GM23248 (cell line): ENCODE measurements at regions not wholly inside any gene's neighbourhood (a gene's known extent, or its start where the extent isn't known, plus 50 kb on each side); places are given as distances from the start of the nearest gene placed in this dataset.

Experiments used
- DNase-seq: peaks from one replicate; pipeline ENCODE4 v3.0.0-alpha.2; 2015
- H2AFZ ChIP-seq: fragments of 200-600 bp; sonication (generic); 2 replicates; pipeline ENCODE4 v1.6.1; 2016; ENCODE audit warnings: antibody characterized with exemption
- H3F3A ChIP-seq: fragments of 200-600 bp; sonication (generic); 2 replicates; pipeline ENCODE4 v1.6.1; 2016; ENCODE audit warnings: mild to moderate bottlenecking, antibody characterized with exemption, mixed run types; ENCODE audit not compliant: insufficient read depth
- H3K27ac ChIP-seq: fragments of 200-600 bp; sonication (generic); 2 replicates; pipeline ENCODE4 v1.5.1; 2016; ENCODE audit warnings: mild to moderate bottlenecking
- H3K27me3 ChIP-seq: fragments of 200-600 bp; sonication (generic); replicated peaks from 2 replicates; pipeline ENCODE4 v1.6.1; 2016; ENCODE audit warnings: mild to moderate bottlenecking; ENCODE audit not compliant: insufficient read depth
- H3K36me3 ChIP-seq: fragments of 200-600 bp; sonication (generic); 2 replicates; pipeline ENCODE4 v1.6.1; 2016; ENCODE audit warnings: low read depth, mild to moderate bottlenecking
- H3K4me1 ChIP-seq: fragments of 200-600 bp; sonication (generic); 2 replicates; pipeline ENCODE4 v1.6.1; 2016; ENCODE audit warnings: mild to moderate bottlenecking; ENCODE audit not compliant: insufficient read depth
- H3K4me2 ChIP-seq: fragments of 200-600 bp; sonication (generic); one replicate; pipeline ENCODE4 v1.6.1; 2016; ENCODE audit warnings: mild to moderate bottlenecking; ENCODE audit not compliant: unreplicated experiment
- H3K4me3 ChIP-seq: fragments of 200-600 bp; sonication (generic); 2 replicates; pipeline ENCODE4 v1.5.1; 2016; ENCODE audit warnings: mild to moderate bottlenecking
- H3K79me2 ChIP-seq: fragments of 200-600 bp; sonication (generic); 2 replicates; pipeline ENCODE4 v1.6.1; 2016; ENCODE audit warnings: mild to moderate bottlenecking; ENCODE audit not compliant: insufficient read depth
- H3K9ac ChIP-seq: fragments of 200-600 bp; sonication (generic); 2 replicates; pipeline ENCODE4 v1.6.1; 2016; ENCODE audit warnings: mild to moderate bottlenecking
- H3K9me2 ChIP-seq: fragments of 200-600 bp; sonication (generic); 2 replicates; pipeline ENCODE4 v1.6.1; 2016; ENCODE audit warnings: mixed run types, mild to moderate bottlenecking, moderate library complexity; ENCODE audit not compliant: insufficient read depth
- H3K9me3 ChIP-seq: fragments of 200-600 bp; sonication (generic); one replicate; pipeline ENCODE4 v1.6.1; 2017; ENCODE audit warnings: low read depth
- H4K20me1 ChIP-seq: fragments of 200-600 bp; sonication (generic); 2 replicates; pipeline ENCODE4 v1.6.0; 2016; ENCODE audit not compliant: insufficient read depth
- EZH2 ChIP-seq: fragments of 200-600 bp; sonication (generic); IDR thresholded peaks from 2 replicates; pipeline ENCODE4 v1.6.1; 2018; ENCODE audit warnings: antibody characterized with exemption, mild to moderate bottlenecking; ENCODE audit not compliant: insufficient read depth, poor library complexity, severe bottlenecking
- EZH2phosphoT487 ChIP-seq: fragments of 200-600 bp; sonication (generic); IDR thresholded peaks from 2 replicates; pipeline ENCODE4 v1.6.1; 2018; ENCODE audit warnings: antibody characterized with exemption, moderate library complexity, mild to moderate bottlenecking, low read depth; ENCODE audit not compliant: insufficient read depth
- WGBS, 2 experiments: methylation state at CpG; one replicate each; pipeline ENCODE4 v1.1.6; 2015 to 2017; ENCODE audit warnings: low lambda C conversion rate in 2 of 2, low coverage in 1 of 2; ENCODE audit errors: missing lambda C conversion rate in 2 of 2; 5-methylcytosine and 5-hydroxymethylcytosine counted together
- in situ Hi-C: fragments of 300-500 bp; cut with MboI; formaldehyde crosslinking; loops from 2 replicates; pipeline ENCODE4 v1.15.0; 2020

- no peaks in the 10 kb centered on the region for H3K9me2 ChIP-seq
- 0 out of 2 replicates have a peak, but pooled peaks cover 10% of the 10 kb centered on the region for H3F3A ChIP-seq
- H3K4me3 ChIP-seq: no peak overlapping the region
- no peak overlapping the region for H3K4me2 ChIP-seq
- H3K27ac ChIP-seq: no peak overlapping the region
- TF ChIP-seq EZH2phosphoT487 (no peak), EZH2 (no peak)
- no peak overlapping the region for H2AFZ ChIP-seq
- peaks cover 15% of the 10 kb centered on the region for H3K4me1 ChIP-seq
- H3K9ac ChIP-seq: no peak overlapping the region
- peak; percentile 42 for DNase-seq
- in situ Hi-C loops: no loop called here
- no peaks in the 10 kb centered on the region for H3K79me2 ChIP-seq
- 89 to 94% methylated on average over 2 of the region's 2 CpGs for WGBS, 2 experiments
- no peaks in the 10 kb centered on the region for H3K36me3 ChIP-seq
- no peaks in the 10 kb centered on the region for H4K20me1 ChIP-seq
- H3K9me3 ChIP-seq: no peaks in the 10 kb centered on the region
- no peaks in the 10 kb centered on the region for H3K27me3 ChIP-seq
These were observed 109.7 kb upstream of the FER start for GRCh38 chr5:108638021-108638420.

- H3F3A ChIP-seq: 0 out of 2 replicates have a peak, but pooled peaks cover 10% of the 10 kb centered on the region
- no peaks in the 10 kb centered on the region for H3K36me3 ChIP-seq
- no peaks in the 10 kb centered on the region for H4K20me1 ChIP-seq
- DNase-seq: peak; percentile 76
- H3K9me3 ChIP-seq: no peaks in the 10 kb centered on the region
- 49 to 56% methylated on average over 1 of the region's 1 CpG for WGBS, 2 experiments
- no peaks in the 10 kb centered on the region for H3K79me2 ChIP-seq
- H3K27ac ChIP-seq: no peak overlapping the region
- H3K4me3 ChIP-seq: no peak overlapping the region
- H3K9me2 ChIP-seq: no peaks in the 10 kb centered on the region
- no peaks in the 10 kb centered on the region for H3K27me3 ChIP-seq
- no peak overlapping the region for H3K4me2 ChIP-seq
- in situ Hi-C loops: no loop called here
- no peak overlapping the region for H2AFZ ChIP-seq
- no peak overlapping the region for H3K9ac ChIP-seq
- H3K4me1 ChIP-seq: peaks cover 15% of the 10 kb centered on the region
- no peak for TF ChIP-seq EZH2phosphoT487
- TF ChIP-seq EZH2: no peak
These were observed 110.6 kb upstream of the FER start for GRCh38 chr5:108637134-108637533.

GRCh38 chr5:108636135-108636853, 111.4 kb upstream of the FER start:
- Histone ChIP-seq H3K27me3 (no peaks in the 10 kb centered on the region), H3K9ac (no peak overlapping the region), H3K9me2 (no peaks in the 10 kb centered on the region), H3K4me1 (peaks cover 15% of the 10 kb centered on the region), H3K4me3 (no peak overlapping the region), H3F3A (0 out of 2 replicates have a peak, but pooled peaks cover 10% of the 10 kb centered on the region), H3K27ac (no peak overlapping the region), H3K9me3 (no peaks in the 10 kb centered on the region), H3K4me2 (no peak overlapping the region), H2AFZ (no peak overlapping the region), H3K79me2 (no peaks in the 10 kb centered on the region), H4K20me1 (no peaks in the 10 kb centered on the region), H3K36me3 (no peaks in the 10 kb centered on the region)
- in situ Hi-C loops: no loop called here
- no peak for DNase-seq
- TF ChIP-seq EZH2phosphoT487 (no peak), EZH2 (no peak)
- 95 to 97% methylated on average over 3 of the region's 3 CpGs for WGBS, 2 experiments

GRCh38 chr5:108634617-108635288, 112.9 kb upstream of the FER start:
- in situ Hi-C loops: no loop called here
- H3K9ac ChIP-seq: no peak overlapping the region
- 5 to 6% methylated on average over 1 of the region's 1 CpG for WGBS, 2 experiments
- DNase-seq: peak; percentile 42
- 0 out of 2 replicates have a peak, but pooled peaks cover 10% of the 10 kb centered on the region for H3F3A ChIP-seq
- H3K4me2 ChIP-seq: peak overlapping the region; percentile 11
- H3K4me3 ChIP-seq: no peak overlapping the region
- H3K4me1 ChIP-seq: peaks cover 15% of the 10 kb centered on the region
- no peak overlapping the region for H2AFZ ChIP-seq
- no peaks in the 10 kb centered on the region for H3K27me3 ChIP-seq
- TF ChIP-seq EZH2phosphoT487: no peak
- TF ChIP-seq EZH2: no peak
- H4K20me1 ChIP-seq: no peaks in the 10 kb centered on the region
- H3K27ac ChIP-seq: no peak overlapping the region
- H3K9me3 ChIP-seq: no peaks in the 10 kb centered on the region
- no peaks in the 10 kb centered on the region for H3K36me3 ChIP-seq
- H3K9me2 ChIP-seq: no peaks in the 10 kb centered on the region
- no peaks in the 10 kb centered on the region for H3K79me2 ChIP-seq
